ENCODE measurements at regions not wholly inside any gene's neighbourhood (a gene's known extent, or its start where the extent isn't known, plus 50 kb on each side); places are given as distances from the start of the nearest gene placed in this dataset.

DNA sequence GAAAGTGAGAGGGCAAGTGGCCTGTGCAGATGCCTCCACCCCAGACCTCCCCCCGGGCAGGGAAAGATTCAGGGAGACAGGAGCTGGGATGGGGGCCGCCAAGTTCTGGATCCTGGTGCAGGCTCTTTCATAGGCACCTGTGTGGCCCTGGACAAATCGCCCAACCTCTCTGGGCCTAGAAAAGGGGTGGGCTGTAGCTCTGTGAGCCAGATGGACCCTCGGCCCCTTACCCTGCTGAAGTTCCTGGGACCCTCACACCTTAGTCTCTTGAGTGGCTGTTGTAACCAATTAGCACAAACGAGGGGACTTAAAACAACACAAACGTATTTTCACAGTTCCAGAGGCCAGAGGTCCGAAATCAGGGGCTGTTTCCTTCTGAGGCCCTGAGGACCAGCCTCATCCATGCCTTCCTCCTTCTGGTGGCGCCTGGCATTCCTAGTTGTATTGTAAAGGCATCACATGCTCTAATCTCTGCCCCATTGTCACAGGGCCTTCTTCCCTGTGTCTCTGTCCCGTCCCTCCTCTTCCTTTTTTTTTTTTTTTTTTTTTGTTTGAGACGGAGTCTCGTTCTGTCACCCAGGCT lies 352.6 kb downstream of the SEC14L1 start:
- no peak for TF ChIP-seq CTCF (IDR thresholded peaks at IDR 0.05; ENCODE audit: insufficient read depth, low read length, poor library complexity, severe bottlenecking)
- TF ChIP-seq EZH2phosphoT487 (conservative IDR thresholded peaks at IDR 0.05; ENCODE audit: low read length) = no peak
